BLaER1 treated with 17β-estradiol and CSF1 and Interleukin-3, amounts not matched to agents 10 nM and 100 nM (cell line): ENCODE measurements at regions not wholly inside any gene's neighbourhood (a gene's known extent, or its start where the extent isn't known, plus 50 kb on each side); places are given as distances from the start of the nearest gene placed in this dataset.

Experiments
- H3K27ac ChIP-seq, 11 experiments: shearing (Covaris generic); formaldehyde crosslinking; 2 replicates each; pipeline ENCODE4 v1.8.1; 2022
- H3K27me3 ChIP-seq, 11 experiments: shearing (Covaris generic); formaldehyde crosslinking; 2 replicates each; pipeline ENCODE4 v1.8.1; 2022
- H3K36me3 ChIP-seq, 11 experiments: shearing (Covaris generic); formaldehyde crosslinking; 2 replicates each; pipeline ENCODE4 v1.8.1; 2022
- H3K4me1 ChIP-seq, 10 experiments: shearing (Covaris generic); formaldehyde crosslinking; 2 replicates each; pipeline ENCODE4 v1.8.1; 2022
- H3K4me2 ChIP-seq, 11 experiments: shearing (Covaris generic); formaldehyde crosslinking; 2 replicates each; pipeline ENCODE4 v1.8.1; 2022
- H3K4me3 ChIP-seq, 10 experiments: shearing (Covaris generic); formaldehyde crosslinking; 2 replicates each; pipeline ENCODE4 v1.8.1; 2022
- H3K9ac ChIP-seq, 11 experiments: shearing (Covaris generic); formaldehyde crosslinking; 2 replicates each; pipeline ENCODE4 v1.8.1; 2022
- H3K9me3 ChIP-seq, 11 experiments: shearing (Covaris generic); formaldehyde crosslinking; replicated peaks in 1 of 11; 2 replicates each; pipeline ENCODE4 v1.8.1; 2022
- H4K20me1 ChIP-seq, 11 experiments: shearing (Covaris generic); formaldehyde crosslinking; 2 replicates each; pipeline ENCODE4 v1.8.1; 2022
- Cebpa-rat ChIP-seq, 11 experiments: shearing (Covaris generic); IDR thresholded peaks; 2 replicates each; pipeline ENCODE4 v1.8.1; 2022

GRCh38 chr17:55668312-55668920, 54.2 kb downstream of the TMEM100 start:
- TF ChIP-seq Cebpa-rat (IDR thresholded peaks at IDR 0.05): no peak
- Histone ChIP-seq H3K4me3 (no peak overlapping the region), H3K4me1 (peaks cover 30 to 68% (median 50%) of the 10 kb centered on the region in 10 experiments), H4K20me1 (no peaks in the 10 kb centered on the region), H3K4me2 (peak overlapping the region; percentile 21 to 64 (median 47); a peak in 21 of 22 replicates), H3K27me3 (no peaks in the 10 kb centered on the region), H3K9ac (0 out of 22 replicates have a peak overlapping the region, but pooled peaks of 1 of the 11 experiments have one; percentile 7), H3K36me3 (0 out of 22 replicates have a peak, but pooled peaks cover 0 to 1% (median 0%) of the 10 kb centered on the region in 11 experiments), H3K9me3 (peaks cover 13 to 29% (median 20%) of the 10 kb centered on the region in 11 experiments; a peak in 21 of 22 replicates), H3K27ac (0 out of 22 replicates have a peak overlapping the region, but pooled peaks of 1 of the 11 experiments have one; percentile 17)

- TF ChIP-seq Cebpa-rat (IDR thresholded peaks at IDR 0.05): no peak
- Histone ChIP-seq H3K4me2 (peak overlapping the region in 5 of 11 experiments; percentile 26 to 74 (median 61); a peak in 10 of 22 replicates), H4K20me1 (no peaks in the 10 kb centered on the region)
These were observed 55.9 kb downstream of the TMEM100 start for GRCh38 chr17:55666806-55667205.

GRCh38 chr17:55664287-55664686, 58.4 kb downstream of the TMEM100 start:
- H3K27me3 ChIP-seq: no peaks in the 10 kb centered on the region
- peak overlapping the region in 2 of 11 experiments; percentile 5 to 12; a peak in 3 of 22 replicates for H3K9ac ChIP-seq
- no peak for TF ChIP-seq Cebpa-rat (IDR thresholded peaks at IDR 0.05)
- H3K4me2 ChIP-seq: peak overlapping the region; percentile 40 to 70 (median 57)
- no peaks in the 10 kb centered on the region for H4K20me1 ChIP-seq
- peaks cover 52 to 72% (median 54%) of the 10 kb centered on the region in 10 experiments for H3K4me1 ChIP-seq
- peak overlapping the region in 6 of 11 experiments; percentile 2 to 55 (median 42); a peak in 10 of 22 replicates for H3K27ac ChIP-seq
- no peak overlapping the region for H3K4me3 ChIP-seq
- H3K9me3 ChIP-seq: peaks cover 0 to 4% (median 0%) of the 10 kb centered on the region in 11 experiments; a peak in 1 of 22 replicates
- H3K36me3 ChIP-seq: no peaks in the 10 kb centered on the region

More at GRCh38 chr17:55666806-55667205, 55.9 kb downstream of the TMEM100 start:
- no peaks in the 10 kb centered on the region for H3K27me3 ChIP-seq
- H3K4me1 ChIP-seq: peaks cover 30 to 59% (median 36%) of the 10 kb centered on the region in 10 experiments
- H3K9me3 ChIP-seq: peaks cover 0 to 13% (median 4%) of the 10 kb centered on the region in 11 experiments; a peak in 10 of 22 replicates
- no peaks in the 10 kb centered on the region for H3K36me3 ChIP-seq
- no peak overlapping the region for H3K4me3 ChIP-seq
- H3K9ac ChIP-seq: no peak overlapping the region
- H3K27ac ChIP-seq: no peak overlapping the region

GRCh38 chr17:55663400-55663799, 59.3 kb downstream of the TMEM100 start:
- Histone ChIP-seq H3K4me3 (no peak overlapping the region), H3K9ac (no peak overlapping the region), H4K20me1 (no peaks in the 10 kb centered on the region), H3K36me3 (no peaks in the 10 kb centered on the region), H3K9me3 (peaks cover 0 to 4% (median 0%) of the 10 kb centered on the region in 11 experiments; a peak in 1 of 22 replicates), H3K27ac (no peak overlapping the region), H3K27me3 (no peaks in the 10 kb centered on the region), H3K4me2 (peak overlapping the region; percentile 40 to 70 (median 57); a peak in 14 of 22 replicates), H3K4me1 (peaks cover 43 to 63% (median 46%) of the 10 kb centered on the region in 10 experiments)
- no peak for TF ChIP-seq Cebpa-rat (IDR thresholded peaks at IDR 0.05)

GRCh38 chr17:55661963-55662834, 60.5 kb downstream of the TMEM100 start:
- peaks cover 38 to 51% (median 41%) of the 10 kb centered on the region in 10 experiments for H3K4me1 ChIP-seq
- H3K27me3 ChIP-seq: no peaks in the 10 kb centered on the region
- no peaks in the 10 kb centered on the region for H4K20me1 ChIP-seq
- H3K36me3 ChIP-seq: no peaks in the 10 kb centered on the region
- peaks cover 0 to 4% (median 0%) of the 10 kb centered on the region in 11 experiments; a peak in 1 of 22 replicates for H3K9me3 ChIP-seq
- TF ChIP-seq Cebpa-rat (IDR thresholded peaks at IDR 0.05): no peak
- H3K9ac ChIP-seq: no peak overlapping the region
- H3K4me2 ChIP-seq: no peak overlapping the region; a peak in 2 of 22 replicates
- H3K27ac ChIP-seq: no peak overlapping the region
- no peak overlapping the region for H3K4me3 ChIP-seq

GRCh38 chr17:55661256-55661758, 61.4 kb downstream of the TMEM100 start:
- H3K4me2 ChIP-seq: peak overlapping the region in 7 of 11 experiments; percentile 24 to 66 (median 53); a peak in 10 of 22 replicates
- peaks cover 33 to 42% (median 39%) of the 10 kb centered on the region in 10 experiments for H3K4me1 ChIP-seq
- no peak for TF ChIP-seq Cebpa-rat (IDR thresholded peaks at IDR 0.05)
- no peaks in the 10 kb centered on the region for H3K36me3 ChIP-seq
- no peaks in the 10 kb centered on the region for H3K27me3 ChIP-seq
- no peak overlapping the region for H3K9ac ChIP-seq
- peaks cover 0 to 4% (median 0%) of the 10 kb centered on the region in 11 experiments; a peak in 1 of 22 replicates for H3K9me3 ChIP-seq
- no peak overlapping the region for H3K27ac ChIP-seq
- no peaks in the 10 kb centered on the region for H4K20me1 ChIP-seq
- H3K4me3 ChIP-seq: no peak overlapping the region

GRCh38 chr17:55660178-55660886, 62.3 kb downstream of the TMEM100 start:
- no peak overlapping the region for H3K4me3 ChIP-seq
- peak overlapping the region in 1 of 11 experiments; percentile 23; a peak in 1 of 22 replicates for H3K27ac ChIP-seq
- H3K9me3 ChIP-seq: no peaks in the 10 kb centered on the region; a peak in 1 of 22 replicates
- H3K36me3 ChIP-seq: no peaks in the 10 kb centered on the region
- peaks cover 35 to 43% (median 41%) of the 10 kb centered on the region in 10 experiments for H3K4me1 ChIP-seq
- no peaks in the 10 kb centered on the region for H4K20me1 ChIP-seq
- H3K4me2 ChIP-seq: peak overlapping the region; percentile 24 to 66 (median 45); a peak in 21 of 22 replicates
- no peaks in the 10 kb centered on the region for H3K27me3 ChIP-seq
- no peak for TF ChIP-seq Cebpa-rat (IDR thresholded peaks at IDR 0.05)
- H3K9ac ChIP-seq: no peak overlapping the region

GRCh38 chr17:55659661-55660060, 63.0 kb downstream of the TMEM100 start:
- Histone ChIP-seq H3K9me3 (no peaks in the 10 kb centered on the region; a peak in 1 of 22 replicates), H4K20me1 (no peaks in the 10 kb centered on the region), H3K36me3 (no peaks in the 10 kb centered on the region), H3K4me3 (no peak overlapping the region), H3K4me1 (peaks cover 30 to 44% (median 37%) of the 10 kb centered on the region in 10 experiments), H3K27ac (no peak overlapping the region), H3K27me3 (no peaks in the 10 kb centered on the region), H3K4me2 (peak overlapping the region in 10 of 11 experiments; percentile 24 to 66 (median 44); a peak in 14 of 22 replicates), H3K9ac (no peak overlapping the region)
- no peak for TF ChIP-seq Cebpa-rat (IDR thresholded peaks at IDR 0.05)
